ENCODE measurements at regions not wholly inside any gene's neighbourhood (a gene's known extent, or its start where the extent isn't known, plus 50 kb on each side); places are given as distances from the start of the nearest gene placed in this dataset.

- TF ChIP-seq CTCF (IDR thresholded peaks at IDR 0.05; ENCODE audit: borderline replicate concordance, insufficient read depth, low read depth, low read length), result no peak
- no peak overlapping the region for H3K4me3 ChIP-seq (ENCODE audit: low read depth, low read length)
Observed at GRCh38 chrX:124555036-124555595, 208.8 kb downstream of the SH2D1A start.

- H3K4me3 ChIP-seq (ENCODE audit: low read depth, low read length), result no peak overlapping the region
- no peak for TF ChIP-seq CTCF (IDR thresholded peaks at IDR 0.05; ENCODE audit: borderline replicate concordance, insufficient read depth, low read depth, low read length)
Observed at GRCh38 chrX:124557976-124558375, 211.6 kb downstream of the SH2D1A start.

- no peak overlapping the region for H3K4me3 ChIP-seq (ENCODE audit: low read depth, low read length)
- TF ChIP-seq CTCF (IDR thresholded peaks at IDR 0.05; ENCODE audit: borderline replicate concordance, insufficient read depth, low read depth, low read length), result no peak
Observed at GRCh38 chrX:124573468-124573867, 227.1 kb downstream of the SH2D1A start.

GRCh38 chrX:124592744-124593143 lies 246.4 kb downstream of the SH2D1A start:
- no peak overlapping the region for H3K4me3 ChIP-seq (ENCODE audit: low read depth, low read length)
- TF ChIP-seq CTCF (IDR thresholded peaks at IDR 0.05; ENCODE audit: borderline replicate concordance, insufficient read depth, low read depth, low read length), result no peak

- no peak overlapping the region for H3K4me3 ChIP-seq (ENCODE audit: low read depth, low read length)
- no peak for TF ChIP-seq CTCF (IDR thresholded peaks at IDR 0.05; ENCODE audit: borderline replicate concordance, insufficient read depth, low read depth, low read length)
Observed at GRCh38 chrX:124594017-124594651, 247.8 kb downstream of the SH2D1A start.

GRCh38 chrX:124605511-124605910 lies 259.1 kb downstream of the SH2D1A start:
- TF ChIP-seq CTCF (IDR thresholded peaks at IDR 0.05; ENCODE audit: borderline replicate concordance, insufficient read depth, low read depth, low read length), result no peak

GRCh38 chrX:124606724-124607123 lies 260.4 kb downstream of the SH2D1A start:
- H3K4me3 ChIP-seq (ENCODE audit: low read depth, low read length), result no peak overlapping the region
- TF ChIP-seq CTCF (IDR thresholded peaks at IDR 0.05; ENCODE audit: borderline replicate concordance, insufficient read depth, low read depth, low read length), result no peak

More at GRCh38 chrX:124605511-124605910, 259.1 kb downstream of the SH2D1A start:
- H3K4me3 ChIP-seq (ENCODE audit: low read depth, low read length), result no peak overlapping the region

Measured in GM12875 (cell line).